OCI-LY7 (cell line): ENCODE measurements at regions not wholly inside any gene's neighbourhood (a gene's known extent, or its start where the extent isn't known, plus 50 kb on each side); places are given as distances from the start of the nearest gene placed in this dataset.

ENCODE experiments used
- EZH2phosphoT487 ChIP-seq: fragments of 200-600 bp; sonication (generic); IDR thresholded peaks from 2 replicates; pipeline ENCODE4 v1.6.1; 2018; ENCODE audit warnings: low read depth, borderline replicate concordance, mild to moderate bottlenecking, mixed run types, antibody characterized with exemption, low read length, moderate library complexity, mixed read lengths
- TF ChIP-seq, protein P1 (sequence below): fragments of 200-600 bp; sonication (generic); conservative IDR thresholded peaks from 2 replicates; pipeline ENCODE4 v1.5.1; 2014; ENCODE audit warnings: mild to moderate bottlenecking, antibody characterized with exemption, low read length, moderate library complexity, mixed read lengths

DNA sequence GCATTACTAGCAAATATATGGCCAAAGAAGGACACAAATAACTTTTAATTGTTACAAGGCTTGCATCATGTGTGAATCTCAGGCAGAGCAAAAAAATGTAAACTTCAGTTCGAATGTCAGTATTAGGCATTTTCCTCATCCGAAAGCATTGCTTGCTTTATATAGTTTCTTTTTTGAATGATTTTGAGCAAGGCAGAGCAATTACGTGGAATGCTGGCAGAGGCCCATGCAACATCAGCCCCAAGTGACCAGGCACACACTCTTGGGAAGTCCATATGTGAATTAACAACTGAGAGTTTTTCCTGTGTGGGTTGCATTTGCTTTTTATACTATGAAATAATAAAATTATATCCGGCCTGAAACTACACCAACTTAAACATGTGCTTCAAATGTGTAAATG is 274.8 kb downstream of the PTPRC start:
- TF ChIP-seq, protein P1, sequence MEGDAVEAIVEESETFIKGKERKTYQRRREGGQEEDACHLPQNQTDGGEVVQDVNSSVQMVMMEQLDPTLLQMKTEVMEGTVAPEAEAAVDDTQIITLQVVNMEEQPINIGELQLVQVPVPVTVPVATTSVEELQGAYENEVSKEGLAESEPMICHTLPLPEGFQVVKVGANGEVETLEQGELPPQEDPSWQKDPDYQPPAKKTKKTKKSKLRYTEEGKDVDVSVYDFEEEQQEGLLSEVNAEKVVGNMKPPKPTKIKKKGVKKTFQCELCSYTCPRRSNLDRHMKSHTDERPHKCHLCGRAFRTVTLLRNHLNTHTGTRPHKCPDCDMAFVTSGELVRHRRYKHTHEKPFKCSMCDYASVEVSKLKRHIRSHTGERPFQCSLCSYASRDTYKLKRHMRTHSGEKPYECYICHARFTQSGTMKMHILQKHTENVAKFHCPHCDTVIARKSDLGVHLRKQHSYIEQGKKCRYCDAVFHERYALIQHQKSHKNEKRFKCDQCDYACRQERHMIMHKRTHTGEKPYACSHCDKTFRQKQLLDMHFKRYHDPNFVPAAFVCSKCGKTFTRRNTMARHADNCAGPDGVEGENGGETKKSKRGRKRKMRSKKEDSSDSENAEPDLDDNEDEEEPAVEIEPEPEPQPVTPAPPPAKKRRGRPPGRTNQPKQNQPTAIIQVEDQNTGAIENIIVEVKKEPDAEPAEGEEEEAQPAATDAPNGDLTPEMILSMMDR: no peak
- no peak for TF ChIP-seq EZH2phosphoT487
